Activated T-cell treated with anti-CD3 and anti-CD28 coated beads, Interleukin-2, amount 50 U/mL, for 4 hours (primary cell): ENCODE measurements at regions not wholly inside any gene's neighbourhood (a gene's known extent, or its start where the extent isn't known, plus 50 kb on each side); places are given as distances from the start of the nearest gene placed in this dataset.
"Not testable (repeated sequence)": the region's sequence is repeated elsewhere in the genome, so short reads cannot be mapped to it uniquely, and the experiment has no call there.

Source experiments
- ATAC-seq, 2 donors: fragments of 200-7000 bp; cut with Tn5 transposase; one replicate each; pipeline ENCODE4 v1.10.0; 2021
- DNase-seq: peaks from one replicate; pipeline ENCODE4 v3.0.0-alpha.2; 2020
- H3K27me3 Mint-ChIP-seq: one replicate; pipeline ENCODE4 v1.8.0; 2021; ENCODE audit warnings: low read depth, mixed read lengths
- H3K36me3 Mint-ChIP-seq: one replicate; pipeline ENCODE4 v1.8.0; 2022; ENCODE audit warnings: mixed read lengths; ENCODE audit not compliant: insufficient read depth
- H3K4me1 Mint-ChIP-seq: one replicate; pipeline ENCODE4 v1.8.0; 2021; ENCODE audit warnings: low read depth, mixed read lengths
- H3K4me3 Mint-ChIP-seq: one replicate; pipeline ENCODE4 v1.8.0; 2021; ENCODE audit warnings: mild to moderate bottlenecking, moderate library complexity, mixed read lengths
- H3K9me3 Mint-ChIP-seq: one replicate; pipeline ENCODE4 v1.8.0; 2021; ENCODE audit warnings: mixed read lengths

GRCh38 chr4:57764856-57765255, 654.7 kb upstream of the IGFBP7 start:
- Mint-ChIP-seq H3K9me3 (peaks cover 15% of the 10 kb centered on the region), H3K4me3 (no peak overlapping the region), H3K4me1 (no peaks in the 10 kb centered on the region), H3K27me3 (no peaks in the 10 kb centered on the region), H3K36me3 (no peaks in the 10 kb centered on the region)
- no peak for ATAC-seq
- DNase-seq: no peak

DNA sequence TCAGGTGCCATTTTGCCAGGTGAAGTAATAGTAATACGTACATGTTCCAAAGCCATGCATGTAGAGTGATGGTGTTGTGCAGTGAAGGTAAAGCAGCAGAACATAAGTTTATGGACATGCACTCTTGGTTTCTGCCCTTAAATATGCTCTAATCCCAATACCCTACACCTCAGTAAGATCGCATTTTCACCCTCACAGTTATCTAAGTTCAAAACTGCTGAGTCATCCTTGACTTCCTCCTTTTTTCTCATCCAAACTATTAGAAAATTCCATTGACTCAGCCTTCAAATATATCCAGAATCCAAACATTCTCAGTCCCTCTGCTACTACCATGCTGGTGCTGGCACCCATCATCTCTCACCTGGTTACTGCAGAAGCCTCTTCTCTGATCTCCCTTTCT, 652.9 kb upstream of the IGFBP7 start:
- Mint-ChIP-seq H3K36me3 (no peaks in the 10 kb centered on the region), H3K4me3 (no peak overlapping the region), H3K27me3 (no peaks in the 10 kb centered on the region), H3K9me3 (peaks cover 13% of the 10 kb centered on the region), H3K4me1 (no peaks in the 10 kb centered on the region)
- no peak for ATAC-seq
- no peak for DNase-seq

DNA sequence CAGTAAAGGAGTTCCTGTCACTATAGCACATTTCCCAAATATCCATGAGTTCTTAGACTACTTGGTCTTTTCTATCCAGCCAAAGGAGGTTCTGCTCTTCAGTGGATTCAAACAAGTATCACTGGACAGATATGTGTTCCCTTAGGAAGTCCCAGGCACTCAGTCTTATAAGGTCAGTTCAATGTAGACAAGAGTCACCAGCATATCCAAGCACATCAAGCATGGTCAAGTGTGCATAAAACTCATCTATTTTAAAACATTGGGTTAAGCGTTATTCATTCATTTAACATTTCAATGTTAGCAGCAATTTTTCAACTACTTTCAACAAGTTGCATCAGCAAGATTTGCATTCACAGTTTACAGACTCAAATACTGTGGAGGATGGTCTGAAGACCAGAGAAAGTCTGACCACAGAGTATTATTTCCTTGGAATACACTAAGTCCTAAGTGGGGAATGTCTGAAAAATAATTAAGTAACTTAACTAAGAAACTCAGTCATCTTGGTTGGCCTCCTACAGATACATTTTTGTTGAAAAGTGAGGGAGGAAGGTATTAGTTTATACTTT, 630.5 kb upstream of the IGFBP7 start:
- H3K9me3 Mint-ChIP-seq: peaks cover 4% of the 10 kb centered on the region
- ATAC-seq (no peak), DNase-seq (no peak)
- no peaks in the 10 kb centered on the region for H3K36me3 Mint-ChIP-seq
- H3K4me1 Mint-ChIP-seq: no peaks in the 10 kb centered on the region
- no peaks in the 10 kb centered on the region for H3K27me3 Mint-ChIP-seq
- no peak overlapping the region for H3K4me3 Mint-ChIP-seq

DNA sequence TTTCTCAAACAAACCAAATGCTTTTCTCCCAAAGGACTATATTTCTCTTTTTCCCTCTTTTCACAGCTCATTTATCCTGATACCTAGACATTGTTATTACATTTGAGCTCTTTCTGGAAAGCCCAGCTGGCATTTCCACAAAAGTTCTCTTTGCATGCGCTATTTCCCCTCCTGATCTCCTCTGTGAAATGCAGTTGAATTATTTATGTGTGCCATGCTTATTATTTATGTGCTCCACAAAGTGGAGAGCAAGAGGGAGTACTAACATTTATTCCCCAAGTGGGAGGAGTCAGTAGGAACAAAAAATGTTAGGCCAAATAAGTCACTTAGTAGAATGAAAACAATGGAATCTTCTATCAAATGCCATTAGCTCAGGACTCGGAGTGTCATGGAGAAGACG, 626.6 kb upstream of the IGFBP7 start:
- Mint-ChIP-seq H3K27me3 (no peaks in the 10 kb centered on the region), H3K4me1 (no peaks in the 10 kb centered on the region), H3K4me3 (no peak overlapping the region), H3K9me3 (peaks cover 4% of the 10 kb centered on the region), H3K36me3 (no peaks in the 10 kb centered on the region)
- DNase-seq (no peak), ATAC-seq (no peak)

DNA sequence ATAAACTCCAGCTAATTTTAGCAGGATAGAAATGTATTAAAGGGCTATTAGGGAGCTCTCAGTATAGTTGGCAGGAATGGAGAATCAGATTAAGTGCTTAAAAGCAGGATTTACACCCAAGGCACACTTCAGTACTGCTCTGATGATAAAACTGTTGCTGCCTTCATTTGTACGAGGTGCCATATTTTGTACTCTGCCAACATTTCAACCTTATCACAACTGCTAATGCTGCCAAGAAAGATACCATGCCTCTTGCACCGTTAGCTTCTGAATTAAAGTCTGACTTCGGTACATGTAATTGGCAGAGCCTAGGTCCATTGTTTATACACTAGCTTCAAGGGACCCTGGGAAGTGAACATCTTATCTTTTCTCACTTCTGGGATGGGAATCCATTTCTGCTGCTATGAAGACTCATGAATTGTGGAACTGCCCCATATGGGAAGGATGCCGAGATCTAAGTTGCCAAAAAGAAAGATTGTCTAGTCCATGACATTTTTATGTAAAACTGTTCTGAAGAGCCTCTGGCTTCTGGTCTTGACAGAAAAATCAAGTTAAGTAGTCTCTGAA, 624.0 kb upstream of the IGFBP7 start:
- ATAC-seq (no peak), DNase-seq (no peak)
- Mint-ChIP-seq H3K4me3 (no peak overlapping the region), H3K4me1 (no peaks in the 10 kb centered on the region), H3K36me3 (no peaks in the 10 kb centered on the region), H3K27me3 (no peaks in the 10 kb centered on the region), H3K9me3 (peaks cover 4% of the 10 kb centered on the region)

- ATAC-seq, H3K27me3 Mint-ChIP-seq, DNase-seq, H3K4me1 Mint-ChIP-seq, H3K9me3 Mint-ChIP-seq, H3K4me3 Mint-ChIP-seq, H3K36me3 Mint-ChIP-seq: not testable (repeated sequence)
These were observed 619.8 kb upstream of the IGFBP7 start for GRCh38 chr4:57729775-57730570.

DNA sequence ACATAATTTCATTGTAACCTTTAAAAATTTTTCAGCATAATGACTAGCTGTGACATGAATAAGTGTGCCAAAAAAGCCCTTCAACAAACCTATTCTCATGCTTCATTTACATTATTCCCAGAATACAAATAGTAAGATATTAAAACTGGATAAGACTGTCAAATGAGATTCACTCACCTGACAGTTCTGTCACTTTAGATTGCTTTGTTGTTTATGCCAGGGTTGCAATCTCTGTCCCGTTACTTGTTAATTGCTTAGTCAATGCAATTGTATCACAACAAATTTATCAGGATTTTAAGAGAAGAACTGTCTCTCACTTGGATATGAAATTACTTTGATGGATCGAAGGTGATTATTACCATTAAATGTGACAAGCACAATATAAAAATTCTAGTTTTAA, 616.0 kb upstream of the IGFBP7 start:
- Mint-ChIP-seq H3K36me3 (no peaks in the 10 kb centered on the region), H3K4me3 (no peak overlapping the region), H3K4me1 (no peaks in the 10 kb centered on the region), H3K27me3 (no peaks in the 10 kb centered on the region), H3K9me3 (peaks cover 8% of the 10 kb centered on the region)
- ATAC-seq: no peak
- no peak for DNase-seq

- peaks cover 7% of the 10 kb centered on the region for H3K9me3 Mint-ChIP-seq
- H3K27me3 Mint-ChIP-seq: no peaks in the 10 kb centered on the region
- DNase-seq: no peak
- no peak for ATAC-seq
- H3K36me3 Mint-ChIP-seq: no peaks in the 10 kb centered on the region
- H3K4me1 Mint-ChIP-seq: no peaks in the 10 kb centered on the region
- no peak overlapping the region for H3K4me3 Mint-ChIP-seq
These were observed 609.3 kb upstream of the IGFBP7 start for GRCh38 chr4:57719456-57719855.

- not testable (repeated sequence) for H3K36me3 Mint-ChIP-seq, H3K4me1 Mint-ChIP-seq, ATAC-seq, DNase-seq, H3K9me3 Mint-ChIP-seq, H3K27me3 Mint-ChIP-seq, H3K4me3 Mint-ChIP-seq
These were observed 604.1 kb upstream of the IGFBP7 start for GRCh38 chr4:57714313-57714712.

DNA sequence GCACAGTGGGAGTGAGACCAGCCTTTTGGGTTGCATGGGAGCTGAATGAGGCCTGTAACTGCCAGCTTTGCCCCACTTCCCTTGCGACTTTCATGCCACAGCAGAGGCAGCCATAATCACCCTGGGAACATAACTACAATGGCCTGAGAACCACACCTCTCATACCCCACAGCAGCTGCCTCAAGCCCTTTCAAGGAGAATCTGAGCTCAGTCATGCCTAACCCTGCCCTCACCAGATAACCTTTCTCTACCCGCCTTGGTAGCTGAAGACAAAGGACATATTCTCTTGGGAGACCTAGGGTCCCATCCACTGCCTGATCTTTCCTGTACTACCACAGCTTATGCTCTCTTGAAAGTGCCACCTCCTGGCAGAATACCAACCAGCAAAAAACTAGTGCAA, 599.9 kb upstream of the IGFBP7 start:
- no peak for DNase-seq
- Mint-ChIP-seq H3K4me3 (no peak overlapping the region), H3K4me1 (no peaks in the 10 kb centered on the region), H3K27me3 (no peaks in the 10 kb centered on the region), H3K9me3 (peaks cover 5% of the 10 kb centered on the region), H3K36me3 (no peaks in the 10 kb centered on the region)
- ATAC-seq: no peak

GRCh38 chr4:57691370-57691769, 581.2 kb upstream of the IGFBP7 start:
- DNase-seq (no peak), ATAC-seq (no peak)
- no peaks in the 10 kb centered on the region for H3K4me1 Mint-ChIP-seq
- no peaks in the 10 kb centered on the region for H3K27me3 Mint-ChIP-seq
- H3K9me3 Mint-ChIP-seq: peaks cover 18% of the 10 kb centered on the region
- H3K36me3 Mint-ChIP-seq: no peaks in the 10 kb centered on the region
- H3K4me3 Mint-ChIP-seq: no peak overlapping the region

GRCh38 chr4:57689693-57690205, 579.6 kb upstream of the IGFBP7 start:
- Mint-ChIP-seq H3K36me3 (no peaks in the 10 kb centered on the region), H3K27me3 (no peaks in the 10 kb centered on the region), H3K9me3 (peaks cover 21% of the 10 kb centered on the region), H3K4me1 (no peaks in the 10 kb centered on the region), H3K4me3 (no peak overlapping the region)
- DNase-seq (no peak), ATAC-seq (no peak)

- Mint-ChIP-seq H3K27me3 (no peaks in the 10 kb centered on the region), H3K4me3 (no peak overlapping the region), H3K36me3 (no peaks in the 10 kb centered on the region), H3K9me3 (peaks cover 9% of the 10 kb centered on the region), H3K4me1 (no peaks in the 10 kb centered on the region)
- ATAC-seq: no peak
- no peak for DNase-seq
These were observed 572.1 kb upstream of the IGFBP7 start for GRCh38 chr4:57682275-57682674.

DNA sequence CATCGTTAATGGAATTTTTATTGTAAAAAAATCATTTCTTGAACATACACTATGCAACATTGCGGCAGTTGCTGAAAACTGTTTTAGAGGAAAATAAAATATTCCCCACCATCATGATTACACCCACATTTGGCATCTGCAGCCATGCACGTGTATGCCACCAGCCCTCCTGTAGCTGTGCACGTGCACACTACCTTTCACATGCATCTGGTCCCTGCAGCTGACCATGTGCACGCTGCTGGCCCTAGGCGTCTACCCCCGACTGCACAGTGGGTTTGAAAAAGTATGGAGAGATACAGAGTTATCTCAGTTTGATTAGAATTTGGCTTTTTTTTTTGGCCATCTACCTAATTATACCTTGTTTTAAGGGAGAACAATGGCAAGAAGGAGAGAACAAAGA, 569.8 kb upstream of the IGFBP7 start:
- Mint-ChIP-seq H3K9me3 (peaks cover 6% of the 10 kb centered on the region), H3K36me3 (no peaks in the 10 kb centered on the region), H3K4me3 (no peak overlapping the region), H3K4me1 (no peaks in the 10 kb centered on the region), H3K27me3 (no peaks in the 10 kb centered on the region)
- no peak for ATAC-seq
- no peak for DNase-seq

DNA sequence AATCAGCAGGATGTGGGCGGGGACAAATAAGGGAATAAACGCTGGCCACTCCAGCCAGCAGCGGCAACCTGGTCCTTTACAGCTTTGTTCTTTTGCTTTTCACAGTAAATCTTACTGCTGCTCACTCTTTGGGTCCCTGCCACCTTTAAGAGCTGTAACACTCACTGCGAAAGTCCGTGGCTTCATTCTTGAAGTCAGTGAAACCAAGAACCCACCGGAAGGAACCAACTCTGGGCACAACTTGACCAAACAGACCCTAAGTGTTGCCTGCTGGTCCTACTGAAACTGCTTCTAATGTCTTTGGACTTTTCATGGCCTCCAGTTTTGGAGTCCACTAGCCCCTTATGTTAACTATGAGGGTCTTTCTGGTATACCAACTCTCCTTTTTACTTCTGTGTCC, 566.2 kb upstream of the IGFBP7 start:
- no peaks in the 10 kb centered on the region for H3K36me3 Mint-ChIP-seq
- H3K27me3 Mint-ChIP-seq: no peaks in the 10 kb centered on the region
- ATAC-seq (no peak), DNase-seq (no peak)
- H3K4me3 Mint-ChIP-seq: no peak overlapping the region
- peaks cover 6% of the 10 kb centered on the region for H3K9me3 Mint-ChIP-seq
- no peaks in the 10 kb centered on the region for H3K4me1 Mint-ChIP-seq
